Stimulated activated effector memory CD8-positive, alpha-beta T cell treated with anti-CD3 and anti-CD28 coated beads, Interleukin-12 subunit alpha, Interleukin-12 subunit beta, amount 100 ng/mL, for 72 hours (primary cell): ENCODE measurements at regions not wholly inside any gene's neighbourhood (a gene's known extent, or its start where the extent isn't known, plus 50 kb on each side); places are given as distances from the start of the nearest gene placed in this dataset.
"Not testable (repeated sequence)": the region's sequence is repeated elsewhere in the genome, so short reads cannot be mapped to it uniquely, and the experiment has no call there.

Experiments used
- ATAC-seq: fragments of 150-1000 bp; cut with Tn5 transposase; 2 replicates; pipeline ENCODE4 v1.10.0; 2021
- DNase-seq, 2 donors: peaks; one replicate each; pipeline ENCODE4 v3.0.0; 2021 to 2022; ENCODE audit warnings: low spot score in 2 of 2
- H3K27ac Mint-ChIP-seq: one replicate; pipeline ENCODE4 v1.8.0; 2022; ENCODE audit warnings: mild to moderate bottlenecking, mixed read lengths
- H3K36me3 Mint-ChIP-seq: one replicate; pipeline ENCODE4 v1.8.0; 2022; ENCODE audit warnings: mild to moderate bottlenecking, mixed read lengths
- H3K4me1 Mint-ChIP-seq: one replicate; pipeline ENCODE4 v1.8.0; 2022; ENCODE audit warnings: mixed read lengths
- H3K4me3 Mint-ChIP-seq: one replicate; pipeline ENCODE4 v1.8.0; 2022; ENCODE audit warnings: mild to moderate bottlenecking, mixed read lengths
- H3K9me3 Mint-ChIP-seq: one replicate; pipeline ENCODE4 v1.8.0; 2022; ENCODE audit warnings: mixed read lengths

DNA sequence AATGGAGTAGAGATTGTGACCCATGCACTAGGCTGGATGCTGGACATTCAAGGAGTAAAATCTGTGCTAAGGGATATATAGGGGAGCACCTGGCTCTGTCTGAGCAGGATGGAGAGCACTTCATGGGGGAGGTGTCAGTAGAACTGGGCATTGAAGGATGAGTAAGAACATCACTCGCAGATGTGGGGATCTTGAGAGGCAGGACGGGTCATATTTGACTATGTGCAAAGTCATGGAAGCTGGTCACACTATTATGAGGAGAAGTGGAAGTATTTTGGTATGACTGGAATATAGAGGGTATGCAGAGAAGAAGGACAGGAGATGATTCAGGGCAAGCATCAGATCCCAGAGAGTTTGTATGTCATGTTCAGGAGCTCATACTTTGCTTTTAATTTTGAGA, 62.9 kb upstream of the PCDH8 start:
- Mint-ChIP-seq H3K4me3 (no peak overlapping the region), H3K4me1 (no peaks in the 10 kb centered on the region), H3K27ac (no peak overlapping the region), H3K36me3 (no peaks in the 10 kb centered on the region), H3K9me3 (peaks cover 2% of the 10 kb centered on the region)
- peak; percentile 11 for ATAC-seq
- DNase-seq, result no peak

DNA sequence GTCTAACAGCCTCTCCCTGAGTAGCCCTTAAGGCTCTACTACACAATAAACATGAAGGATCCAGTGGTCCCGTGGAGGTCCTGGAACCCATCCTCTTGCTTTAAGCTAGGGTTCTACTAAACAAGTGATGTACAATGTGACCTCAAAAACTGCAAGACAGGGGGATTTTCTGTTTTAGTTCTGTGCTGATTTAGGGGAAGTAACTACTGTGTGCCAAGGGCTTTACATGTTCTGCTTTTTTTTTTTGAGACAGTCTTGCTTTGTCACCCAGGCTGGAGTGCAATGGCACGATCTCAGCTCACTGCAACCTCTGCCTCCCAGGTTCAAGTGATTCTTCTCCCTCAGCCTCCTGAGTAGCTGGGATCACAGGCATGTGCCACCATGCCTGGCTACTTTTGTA, 61.9 kb upstream of the PCDH8 start:
- H3K4me3 Mint-ChIP-seq, H3K9me3 Mint-ChIP-seq, DNase-seq, ATAC-seq, H3K27ac Mint-ChIP-seq, H3K36me3 Mint-ChIP-seq, H3K4me1 Mint-ChIP-seq: not testable (repeated sequence)

DNA sequence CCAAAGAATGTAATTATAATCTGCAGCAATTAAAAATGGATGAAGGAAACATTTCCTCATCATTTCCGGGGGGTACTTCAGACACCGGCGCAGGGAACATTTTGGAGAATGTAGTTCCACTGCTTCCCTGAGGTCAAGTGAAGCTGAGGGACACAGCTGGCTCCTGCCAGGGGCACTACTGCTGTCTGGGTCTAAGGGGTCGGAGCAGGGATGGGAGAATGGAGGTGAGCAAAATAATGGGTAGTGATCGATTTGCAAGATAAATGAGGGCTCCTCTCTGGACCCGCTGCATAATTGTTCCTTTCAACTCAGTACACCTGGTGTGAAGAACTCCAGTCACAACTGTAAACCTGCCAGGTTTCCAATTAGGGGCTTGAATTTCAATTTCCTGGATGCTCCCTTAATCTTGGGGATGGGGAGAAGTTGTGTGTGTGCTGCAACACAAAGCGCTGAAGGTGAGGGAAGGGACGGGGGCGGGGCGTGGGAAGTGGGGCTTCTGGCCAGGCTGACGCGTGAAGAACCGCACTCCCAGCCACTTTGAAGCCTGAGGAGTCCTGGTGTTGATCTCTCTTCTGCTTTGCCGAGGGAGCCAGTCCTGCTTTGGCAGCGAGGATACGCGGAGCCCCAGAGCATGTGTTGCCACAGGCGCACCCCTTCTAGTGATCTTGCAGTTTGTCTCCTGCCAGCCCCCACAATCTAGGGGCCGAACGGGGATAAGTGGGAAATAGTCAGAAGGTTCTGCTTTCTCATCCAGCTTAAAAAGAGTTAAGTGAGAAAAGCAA, 57.9 kb upstream of the PCDH8 start:
- ATAC-seq, result no peak
- Mint-ChIP-seq H3K9me3 (peaks cover 2% of the 10 kb centered on the region), H3K36me3 (no peaks in the 10 kb centered on the region), H3K27ac (no peak overlapping the region), H3K4me1 (no peaks in the 10 kb centered on the region), H3K4me3 (no peak overlapping the region)
- no peak for DNase-seq

DNA sequence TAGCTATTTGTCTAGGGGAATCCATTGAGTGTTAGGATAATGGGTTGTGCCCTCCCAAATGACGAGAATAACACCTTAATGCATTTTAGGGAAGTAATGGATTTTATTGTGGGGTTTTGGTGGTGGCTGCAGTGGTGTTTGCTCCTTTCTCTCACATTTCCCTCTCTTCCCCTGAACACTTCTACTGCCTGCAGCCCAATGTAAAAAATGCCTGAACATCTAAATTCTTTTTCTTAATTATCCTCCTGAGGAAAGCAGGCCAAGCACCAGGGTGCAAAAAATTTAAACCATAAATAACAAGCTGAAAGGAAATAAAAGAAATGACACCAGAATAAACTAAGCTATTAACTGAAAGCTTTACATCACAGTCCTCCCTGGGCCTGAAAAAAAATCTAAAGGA, 57.3 kb upstream of the PCDH8 start:
- no peak for ATAC-seq
- Mint-ChIP-seq H3K27ac (no peak overlapping the region), H3K4me1 (no peaks in the 10 kb centered on the region), H3K9me3 (no peaks in the 10 kb centered on the region), H3K4me3 (no peak overlapping the region), H3K36me3 (no peaks in the 10 kb centered on the region)
- no peak for DNase-seq

DNA sequence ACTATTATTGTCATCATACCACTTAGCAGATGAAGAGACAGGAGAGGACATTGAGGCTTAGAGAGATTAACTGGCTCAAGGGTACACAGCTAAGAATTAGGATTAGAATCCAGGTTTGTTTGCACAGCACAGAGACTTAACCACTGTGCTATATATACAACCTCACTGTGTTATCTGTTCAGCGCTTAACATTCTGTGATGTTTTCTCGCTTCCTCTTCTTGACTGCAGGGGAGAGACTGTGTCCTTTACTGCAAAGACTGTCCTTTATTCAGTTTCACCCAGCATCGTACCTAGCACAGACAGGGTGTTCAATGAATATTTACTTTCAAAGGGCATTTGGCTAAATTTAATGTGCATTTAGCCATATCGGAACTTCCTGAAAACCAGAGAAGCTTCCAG, 54.9 kb upstream of the PCDH8 start:
- Mint-ChIP-seq H3K9me3 (no peaks in the 10 kb centered on the region), H3K4me3 (no peak overlapping the region), H3K36me3 (no peaks in the 10 kb centered on the region), H3K27ac (no peak overlapping the region), H3K4me1 (no peaks in the 10 kb centered on the region)
- DNase-seq (no peak), ATAC-seq (no peak)

DNA sequence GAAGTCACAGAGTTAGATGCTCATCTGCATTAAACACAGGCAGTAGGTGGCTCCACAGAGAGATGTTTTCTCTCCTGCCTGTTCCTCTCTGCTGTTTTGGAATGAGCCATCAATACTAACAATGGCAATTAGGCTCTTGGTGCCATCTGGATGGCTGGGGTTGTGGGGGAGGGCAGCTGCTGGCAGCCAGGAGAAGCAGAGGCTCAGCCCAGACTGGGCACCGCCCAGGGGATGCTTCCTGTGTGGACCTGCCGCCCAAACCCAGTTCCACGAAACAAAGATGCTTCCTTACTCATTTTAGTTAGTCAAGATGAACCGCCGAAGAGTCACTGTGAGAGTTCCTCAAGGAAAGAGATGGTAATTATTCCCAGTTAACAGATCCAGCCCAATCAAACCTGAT, 50.8 kb upstream of the PCDH8 start:
- H3K9me3 Mint-ChIP-seq, result no peaks in the 10 kb centered on the region
- H3K27ac Mint-ChIP-seq, result no peak overlapping the region
- ATAC-seq, result no peak
- no peaks in the 10 kb centered on the region for H3K36me3 Mint-ChIP-seq
- no peaks in the 10 kb centered on the region for H3K4me1 Mint-ChIP-seq
- H3K4me3 Mint-ChIP-seq, result no peak overlapping the region
- DNase-seq, result no peak
